ENCODE measurements at regions not wholly inside any gene's neighbourhood (a gene's known extent, or its start where the extent isn't known, plus 50 kb on each side); places are given as distances from the start of the nearest gene placed in this dataset.

DNA sequence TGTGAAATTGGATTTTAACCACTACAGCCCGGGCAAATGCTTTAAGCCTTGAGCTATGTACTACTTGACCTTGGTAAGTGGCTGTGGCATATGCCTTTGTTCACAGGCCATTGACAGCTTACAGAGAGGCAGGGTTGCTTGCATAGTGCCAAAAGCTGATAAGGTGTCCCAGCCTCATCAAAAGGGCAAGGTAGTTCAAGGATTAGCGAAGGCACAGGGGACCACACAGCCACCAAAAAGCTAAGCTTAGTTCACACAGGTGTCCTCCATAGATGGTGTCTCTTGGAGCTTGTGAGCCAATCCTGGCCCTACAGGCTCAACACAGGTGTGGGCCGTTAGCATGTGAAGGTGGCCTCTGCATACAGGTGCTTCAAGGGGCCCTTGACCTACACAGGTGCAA is 86.8 kb downstream of the ZNF622 start:
- TF ChIP-seq EZH2 (IDR thresholded peaks at IDR 0.05) (no peak), POLR2AphosphoS5 (IDR thresholded peaks at IDR 0.05; ENCODE audit: borderline replicate concordance, low read depth, low read length) (no peak)
